ENCODE measurements at regions not wholly inside any gene's neighbourhood (a gene's known extent, or its start where the extent isn't known, plus 50 kb on each side); places are given as distances from the start of the nearest gene placed in this dataset.

- WGBS, 2 donors: 25 to 35% methylated on average over 1 of the region's 1 CpG
- TF ChIP-seq POLR2A (IDR thresholded peaks at IDR 0.05) (no peak), CTCF (IDR thresholded peaks at IDR 0.05) (no peak)
- DNase-seq (ENCODE audit: low spot score in 2 of 2): no peak
- no peak overlapping the region for H3K4me3 ChIP-seq (ENCODE audit: low read depth, poor library complexity, severe bottlenecking)
- intact Hi-C loops (cut with DNase I; ENCODE audit: low total_unique reads): no loop called here
Observed at GRCh38 chr2:188811522-188811921, 162.7 kb upstream of the COL3A1 start.

DNA sequence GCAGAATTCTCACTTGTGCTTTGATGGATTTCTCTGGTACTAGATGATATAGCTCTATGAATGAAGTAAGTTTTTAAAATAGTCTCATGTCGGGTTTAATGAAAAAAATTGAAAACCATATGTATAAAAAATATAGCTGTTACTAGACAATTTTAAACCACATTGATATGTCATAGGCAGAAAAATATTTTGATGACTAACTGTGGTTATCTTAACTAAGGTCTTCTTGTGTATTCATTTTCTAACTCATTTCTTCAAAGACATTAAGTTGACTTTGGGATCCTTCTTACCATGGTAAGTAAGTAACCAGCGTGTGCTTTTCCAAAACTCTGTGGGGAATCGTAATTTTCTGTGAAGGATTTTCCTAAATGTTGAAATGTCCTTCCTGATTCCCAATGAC is 160.9 kb upstream of the COL3A1 start:
- no peak for TF ChIP-seq POLR2A (IDR thresholded peaks at IDR 0.05)
- no peak for TF ChIP-seq CTCF (IDR thresholded peaks at IDR 0.05)
- 84 to 85% methylated on average over 3 of the region's 3 CpGs for WGBS, 2 donors
- DNase-seq (ENCODE audit: low spot score in 2 of 2): no peak
- intact Hi-C loops (cut with DNase I; ENCODE audit: low total_unique reads): no loop called here
- H3K4me3 ChIP-seq (ENCODE audit: low read depth, poor library complexity, severe bottlenecking): no peak overlapping the region

DNA sequence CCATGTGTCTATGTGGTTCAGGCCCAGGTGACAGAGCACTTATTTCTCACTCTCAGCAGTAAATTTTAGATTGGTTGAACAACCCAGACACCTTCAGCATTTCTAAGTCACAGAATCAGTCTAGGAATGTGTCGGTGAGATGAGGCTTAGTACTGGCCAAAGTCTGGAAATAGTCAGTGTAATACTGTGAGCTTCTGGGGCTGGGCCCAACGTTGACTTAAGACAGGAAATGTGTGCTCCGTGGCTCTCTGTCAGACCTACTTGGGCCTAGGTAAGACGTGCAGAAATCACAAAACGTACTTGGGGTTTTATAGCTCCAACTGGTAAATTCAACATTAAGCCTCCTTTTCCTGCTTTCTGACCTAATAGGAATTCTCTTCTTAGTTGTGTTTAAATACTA is 160.3 kb upstream of the COL3A1 start:
- H3K4me3 ChIP-seq (ENCODE audit: low read depth, poor library complexity, severe bottlenecking): no peak overlapping the region
- 62 to 75% methylated on average over 5 of the region's 5 CpGs for WGBS, 2 donors
- TF ChIP-seq CTCF (IDR thresholded peaks at IDR 0.05): no peak
- TF ChIP-seq POLR2A (IDR thresholded peaks at IDR 0.05): no peak
- DNase-seq (ENCODE audit: low spot score in 2 of 2): no peak
- intact Hi-C loops (cut with DNase I; ENCODE audit: low total_unique reads): no loop called here

DNA sequence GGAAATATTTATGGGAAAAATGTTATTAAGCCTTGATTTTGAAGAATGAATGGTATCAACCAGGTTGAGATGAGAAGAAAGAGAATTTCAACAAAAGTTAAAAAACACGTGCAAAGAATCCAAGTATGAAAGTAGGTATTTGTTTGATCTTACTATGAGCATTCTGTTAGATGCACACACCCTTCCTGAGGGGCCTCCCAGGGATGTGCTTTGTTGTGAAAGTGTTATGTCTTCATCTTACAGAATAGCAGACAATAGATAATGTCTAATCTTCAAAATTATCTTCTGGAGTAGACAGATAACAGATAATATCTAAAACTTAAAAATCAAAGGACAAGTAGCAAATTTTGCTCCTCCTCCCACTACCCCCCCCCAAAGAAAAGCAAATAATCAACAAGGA is 155.2 kb upstream of the COL3A1 start:
- TF ChIP-seq CTCF (IDR thresholded peaks at IDR 0.05): no peak
- TF ChIP-seq POLR2A (IDR thresholded peaks at IDR 0.05): no peak
- no peak overlapping the region for H3K4me3 ChIP-seq (ENCODE audit: low read depth, poor library complexity, severe bottlenecking)
- 34 to 65% methylated on average over 1 of the region's 1 CpG for WGBS, 2 donors
- DNase-seq (ENCODE audit: low spot score in 2 of 2): no peak
- intact Hi-C loops (cut with DNase I; ENCODE audit: low total_unique reads): no loop called here

DNA sequence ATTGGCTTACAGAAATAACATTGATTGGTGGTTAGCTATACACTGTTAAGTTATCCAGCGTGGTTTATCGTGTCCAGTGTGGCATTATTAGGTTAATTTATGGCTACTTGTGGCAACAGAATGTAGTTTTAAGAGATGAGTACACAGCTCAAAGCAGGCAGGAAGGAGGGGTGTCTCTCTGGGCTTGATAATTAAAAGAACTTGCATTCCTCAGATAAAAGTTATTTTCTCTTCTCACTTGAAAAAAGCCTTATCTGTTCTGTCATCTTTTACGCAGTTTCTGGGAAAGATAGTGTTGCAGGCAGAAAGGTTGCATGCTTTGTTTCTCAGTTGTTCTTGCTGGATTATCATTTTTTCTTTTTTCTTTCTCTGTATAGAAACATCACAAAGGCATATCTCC is 154.4 kb upstream of the COL3A1 start:
- TF ChIP-seq CTCF (IDR thresholded peaks at IDR 0.05): no peak
- no peak for TF ChIP-seq POLR2A (IDR thresholded peaks at IDR 0.05)
- intact Hi-C loops (cut with DNase I; ENCODE audit: low total_unique reads): no loop called here
- 42 to 43% methylated on average over 3 of the region's 3 CpGs for WGBS, 2 donors
- no peak for DNase-seq (ENCODE audit: low spot score in 2 of 2)
- no peak overlapping the region for H3K4me3 ChIP-seq (ENCODE audit: low read depth, poor library complexity, severe bottlenecking)

- WGBS, 2 donors: 81 to 85% methylated on average over 2 of the region's 2 CpGs
- H3K4me3 ChIP-seq (ENCODE audit: low read depth, poor library complexity, severe bottlenecking): no peak overlapping the region
- no peak for DNase-seq (ENCODE audit: low spot score in 2 of 2)
- TF ChIP-seq CTCF (IDR thresholded peaks at IDR 0.05): no peak
- TF ChIP-seq POLR2A (IDR thresholded peaks at IDR 0.05): no peak
- intact Hi-C loops (cut with DNase I; ENCODE audit: low total_unique reads): no loop called here
Observed at GRCh38 chr2:188820576-188820975, 153.6 kb upstream of the COL3A1 start.
